Activated naive CD8-positive, alpha-beta T cell treated with anti-CD3 and anti-CD28 coated beads for 36 hours (primary cell): ENCODE measurements at regions not wholly inside any gene's neighbourhood (a gene's known extent, or its start where the extent isn't known, plus 50 kb on each side); places are given as distances from the start of the nearest gene placed in this dataset.

Experiments used
- DNase-seq: peaks from one replicate; pipeline ENCODE4 v3.0.0; 2021
- H3K27ac Mint-ChIP-seq: one replicate; pipeline ENCODE4 v1.8.0; 2022; ENCODE audit warnings: mild to moderate bottlenecking, moderate library complexity, mixed read lengths
- H3K27me3 Mint-ChIP-seq: one replicate; pipeline ENCODE4 v1.8.0; 2022; ENCODE audit warnings: mild to moderate bottlenecking, mixed read lengths
- H3K36me3 Mint-ChIP-seq: one replicate; pipeline ENCODE4 v1.8.0; 2021; ENCODE audit warnings: mild to moderate bottlenecking, mixed read lengths
- H3K4me1 Mint-ChIP-seq: one replicate; pipeline ENCODE4 v1.8.0; 2021; ENCODE audit warnings: mixed read lengths
- H3K4me3 Mint-ChIP-seq: one replicate; pipeline ENCODE4 v1.8.0; 2022; ENCODE audit warnings: mild to moderate bottlenecking, moderate library complexity, mixed read lengths
- H3K9me3 Mint-ChIP-seq: one replicate; pipeline ENCODE4 v1.8.0; 2022; ENCODE audit warnings: mixed read lengths

DNA sequence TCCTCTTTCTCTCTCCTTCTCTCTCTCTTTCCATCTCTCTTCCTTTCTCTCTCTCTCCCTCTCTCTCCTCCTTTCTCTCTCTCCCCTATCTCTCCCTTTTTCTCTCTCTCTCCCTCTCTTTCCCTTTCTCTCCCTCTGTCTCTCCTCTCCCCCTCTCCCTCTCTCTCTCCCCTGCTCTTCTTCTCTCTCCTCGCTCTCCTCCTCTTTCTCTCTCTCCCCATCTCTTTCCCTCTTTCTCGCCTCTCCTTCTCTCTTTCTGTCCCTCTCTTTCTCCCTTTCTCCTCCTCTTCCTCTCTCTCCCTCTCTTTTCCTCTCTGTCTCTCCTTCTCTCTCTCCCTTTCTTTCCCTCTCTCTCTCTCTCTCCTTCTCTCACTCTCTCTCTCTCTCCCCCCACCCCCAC is 196.6 kb downstream of the UQCRFS1 start:
- Mint-ChIP-seq H3K27ac (no peak overlapping the region), H3K4me1 (no peaks in the 10 kb centered on the region), H3K27me3 (peaks cover 4% of the 10 kb centered on the region), H3K36me3 (no peaks in the 10 kb centered on the region), H3K9me3 (no peaks in the 10 kb centered on the region), H3K4me3 (no peak overlapping the region)
- no peak for DNase-seq

DNA sequence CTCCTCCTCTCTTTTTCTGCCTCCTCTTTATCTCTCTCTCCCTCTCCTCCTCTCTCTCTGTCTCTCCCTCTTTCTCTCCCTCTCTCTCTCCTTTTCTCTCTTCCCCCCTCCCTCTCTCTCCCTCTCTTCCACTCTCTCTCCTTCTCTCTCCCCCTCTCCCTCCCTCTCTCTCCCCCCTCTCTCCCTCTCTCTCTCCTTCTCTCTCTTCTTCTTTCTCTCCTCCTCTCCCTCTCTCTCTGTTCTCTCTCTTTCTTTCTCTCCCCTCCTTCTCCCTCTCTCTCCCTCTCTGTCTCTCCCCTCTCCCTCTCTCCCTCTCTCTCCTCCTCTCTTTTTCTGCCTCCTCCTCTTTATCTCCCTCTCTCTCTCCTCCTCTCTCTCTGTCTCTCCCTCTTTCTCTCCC is 197.4 kb downstream of the UQCRFS1 start:
- Mint-ChIP-seq H3K4me1 (no peaks in the 10 kb centered on the region), H3K9me3 (no peaks in the 10 kb centered on the region), H3K36me3 (no peaks in the 10 kb centered on the region), H3K27me3 (peaks cover 4% of the 10 kb centered on the region), H3K4me3 (no peak overlapping the region), H3K27ac (no peak overlapping the region)
- no peak for DNase-seq

DNA sequence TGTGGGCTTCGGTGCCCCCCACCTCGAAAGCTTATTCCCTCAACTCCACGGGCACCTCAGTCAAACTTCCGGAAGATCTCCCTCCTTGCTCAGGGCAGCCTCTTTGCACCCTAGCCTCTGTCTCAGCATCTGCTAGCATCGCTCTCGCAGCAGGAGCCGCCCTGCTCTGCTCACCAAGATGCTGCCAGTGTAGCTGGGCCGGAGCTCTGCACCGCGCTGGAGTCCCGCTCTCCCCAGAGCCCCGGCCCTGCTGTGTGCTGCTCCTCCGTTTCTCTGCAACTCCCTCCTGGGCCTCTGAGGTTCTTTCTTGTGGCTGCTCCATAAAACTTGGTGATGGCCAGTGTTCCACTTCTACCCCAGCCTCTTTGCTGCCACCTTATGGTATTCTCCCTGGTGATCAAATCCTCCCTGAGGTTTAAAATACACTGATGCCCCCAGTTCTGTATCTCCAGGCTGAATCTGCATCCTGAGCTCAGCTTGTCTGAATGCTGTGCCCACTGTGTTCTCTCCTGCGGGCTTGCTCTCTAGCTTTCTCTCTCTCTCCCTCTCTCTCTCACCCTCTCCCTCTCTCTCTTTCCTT is 198.0 kb downstream of the UQCRFS1 start:
- no peaks in the 10 kb centered on the region for H3K36me3 Mint-ChIP-seq
- H3K4me1 Mint-ChIP-seq, result no peaks in the 10 kb centered on the region
- H3K4me3 Mint-ChIP-seq, result no peak overlapping the region
- H3K9me3 Mint-ChIP-seq, result no peaks in the 10 kb centered on the region
- DNase-seq, result no peak
- H3K27me3 Mint-ChIP-seq, result peaks cover 4% of the 10 kb centered on the region
- no peak overlapping the region for H3K27ac Mint-ChIP-seq

DNA sequence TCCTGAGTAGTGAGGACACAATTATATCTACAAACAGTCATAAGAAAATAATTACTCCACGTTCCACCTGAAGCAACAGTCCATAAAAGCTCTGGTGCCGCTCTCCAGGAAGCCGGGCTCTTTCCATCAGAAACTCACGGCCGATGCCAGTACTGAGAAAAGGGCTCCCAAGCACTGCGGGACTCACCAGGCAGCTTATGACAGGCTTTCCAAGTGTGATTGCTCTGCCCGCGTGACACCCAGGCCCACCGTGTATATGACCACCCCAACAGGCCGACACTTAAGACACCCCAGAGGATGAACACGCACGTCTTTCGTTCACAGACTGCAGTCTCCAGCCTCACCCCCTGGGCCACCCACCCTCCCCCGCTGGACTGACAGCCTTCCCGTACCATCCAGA is 199.0 kb downstream of the UQCRFS1 start:
- Mint-ChIP-seq H3K9me3 (no peaks in the 10 kb centered on the region), H3K4me1 (no peaks in the 10 kb centered on the region), H3K27ac (no peak overlapping the region), H3K36me3 (no peaks in the 10 kb centered on the region), H3K4me3 (no peak overlapping the region), H3K27me3 (peaks cover 4% of the 10 kb centered on the region)
- DNase-seq, result no peak

DNA sequence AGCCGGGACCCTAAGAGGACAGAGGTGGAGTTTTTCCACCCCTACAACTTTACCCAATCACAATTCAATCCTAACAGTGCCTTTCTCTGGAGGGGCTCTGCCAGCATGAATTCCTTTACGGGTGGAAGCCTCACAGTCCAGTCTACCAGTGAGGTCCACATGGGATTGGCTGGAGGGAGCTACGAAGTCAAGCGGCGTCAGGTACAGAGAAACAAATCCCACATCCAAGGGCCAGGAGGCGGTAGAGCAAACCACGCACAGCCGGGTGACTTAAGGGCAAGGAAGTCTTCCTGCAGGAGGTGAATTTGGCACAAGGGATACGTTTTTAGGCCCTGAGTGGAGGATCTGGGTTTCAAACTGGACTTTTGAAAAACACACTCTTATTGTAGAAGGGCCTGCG is 199.6 kb downstream of the UQCRFS1 start:
- H3K9me3 Mint-ChIP-seq, result no peaks in the 10 kb centered on the region
- peaks cover 4% of the 10 kb centered on the region for H3K27me3 Mint-ChIP-seq
- no peaks in the 10 kb centered on the region for H3K4me1 Mint-ChIP-seq
- H3K27ac Mint-ChIP-seq, result no peak overlapping the region
- no peak for DNase-seq
- H3K36me3 Mint-ChIP-seq, result no peaks in the 10 kb centered on the region
- H3K4me3 Mint-ChIP-seq, result no peak overlapping the region

DNA sequence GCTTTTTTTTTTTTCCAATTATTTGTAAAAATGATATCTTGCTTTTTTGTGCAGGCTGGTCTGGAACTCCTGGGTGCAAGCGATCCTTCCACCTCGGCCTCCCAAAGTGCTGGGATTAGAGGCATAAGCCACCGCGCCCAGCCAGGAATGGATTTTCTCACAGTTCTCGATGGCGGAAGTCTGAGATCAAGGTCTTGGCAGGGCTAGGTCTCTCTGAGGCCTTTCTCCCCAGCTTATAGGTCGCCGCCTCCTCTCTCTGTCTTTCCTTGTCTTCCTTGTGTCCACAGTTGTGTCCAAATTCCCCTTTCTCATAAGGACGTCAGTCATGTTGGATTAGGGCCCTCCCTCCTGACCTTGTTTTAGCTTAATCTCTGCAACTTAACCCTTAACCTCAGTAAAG is 200.5 kb downstream of the UQCRFS1 start:
- peaks cover 4% of the 10 kb centered on the region for H3K27me3 Mint-ChIP-seq
- no peak overlapping the region for H3K4me3 Mint-ChIP-seq
- no peak for DNase-seq
- no peaks in the 10 kb centered on the region for H3K36me3 Mint-ChIP-seq
- no peaks in the 10 kb centered on the region for H3K9me3 Mint-ChIP-seq
- H3K4me1 Mint-ChIP-seq, result no peaks in the 10 kb centered on the region
- no peak overlapping the region for H3K27ac Mint-ChIP-seq

DNA sequence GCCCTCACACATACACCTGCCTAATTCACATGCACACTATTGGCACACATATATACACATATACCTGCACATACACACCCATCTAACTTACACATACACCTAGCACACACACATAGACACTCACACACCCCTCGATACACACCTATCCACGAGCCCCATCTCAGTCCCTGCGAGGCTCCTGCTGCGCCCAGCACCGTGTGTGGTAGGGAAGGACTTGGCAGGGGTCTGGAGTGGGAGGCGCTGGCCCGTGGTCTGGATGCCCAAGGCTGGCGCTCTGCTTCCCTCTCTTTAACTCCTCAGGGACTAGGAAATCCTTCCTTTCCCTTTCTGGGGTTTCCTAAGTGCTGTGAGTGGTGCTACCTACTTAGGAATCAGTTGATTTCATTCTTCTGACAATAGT is 202.7 kb downstream of the UQCRFS1 start:
- H3K9me3 Mint-ChIP-seq, result no peaks in the 10 kb centered on the region
- no peaks in the 10 kb centered on the region for H3K36me3 Mint-ChIP-seq
- no peak overlapping the region for H3K4me3 Mint-ChIP-seq
- no peaks in the 10 kb centered on the region for H3K4me1 Mint-ChIP-seq
- H3K27me3 Mint-ChIP-seq, result no peaks in the 10 kb centered on the region
- DNase-seq, result no peak
- H3K27ac Mint-ChIP-seq, result no peak overlapping the region

DNA sequence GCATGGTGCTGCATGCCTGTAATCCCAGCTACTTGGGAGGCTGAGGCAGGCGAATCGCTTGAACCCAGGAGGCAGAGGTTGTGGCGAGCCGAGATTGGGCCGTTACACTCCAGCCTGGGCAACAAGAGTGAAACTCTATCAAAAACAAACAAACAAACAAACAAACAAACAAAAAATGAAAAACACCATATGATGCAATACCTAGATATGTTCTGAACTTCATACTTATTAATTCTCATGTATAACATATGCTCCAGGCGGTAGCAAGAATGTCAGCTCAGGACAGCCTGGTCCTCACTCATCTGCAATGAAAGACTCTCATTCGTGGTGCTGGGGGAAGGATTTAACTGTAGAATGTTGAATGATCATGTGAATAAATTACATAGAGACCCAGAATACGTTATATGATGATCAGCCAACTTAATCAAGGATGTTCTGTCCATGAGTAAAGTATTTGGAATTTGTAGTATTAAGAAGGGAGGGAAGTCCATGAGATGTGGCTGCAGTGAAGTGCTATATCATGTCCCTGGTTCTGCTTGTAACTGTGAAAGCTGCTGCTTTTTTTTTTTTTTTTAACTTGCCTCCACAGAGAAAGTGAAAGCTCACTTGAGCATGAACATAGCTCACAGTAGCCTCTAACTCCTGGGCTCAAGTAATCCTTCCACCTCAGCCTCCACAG is 206.8 kb downstream of the UQCRFS1 start:
- DNase-seq, result no peak
- Mint-ChIP-seq H3K27me3 (no peaks in the 10 kb centered on the region), H3K27ac (no peak overlapping the region), H3K4me3 (no peak overlapping the region), H3K36me3 (no peaks in the 10 kb centered on the region), H3K9me3 (no peaks in the 10 kb centered on the region), H3K4me1 (no peaks in the 10 kb centered on the region)

DNA sequence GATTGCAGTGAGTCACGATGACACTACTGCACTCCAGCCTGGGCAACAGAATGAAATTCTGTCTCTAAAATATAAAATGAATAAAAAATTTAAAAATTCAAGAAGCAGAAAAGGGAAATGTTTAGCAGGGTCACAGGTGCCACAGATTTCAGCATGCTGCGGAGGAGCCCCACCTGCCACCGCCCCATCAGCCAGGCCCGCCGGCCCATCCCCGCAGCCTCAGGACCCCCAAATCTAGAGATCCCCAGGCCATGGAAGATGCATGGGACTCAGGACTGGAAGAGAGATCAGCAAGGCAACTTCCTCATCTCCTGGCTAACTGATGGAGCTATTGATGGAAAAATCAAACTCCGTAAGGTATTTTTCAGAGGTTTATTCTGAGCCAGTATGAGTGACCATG is 208.2 kb downstream of the UQCRFS1 start:
- no peak for DNase-seq
- no peaks in the 10 kb centered on the region for H3K9me3 Mint-ChIP-seq
- no peaks in the 10 kb centered on the region for H3K27me3 Mint-ChIP-seq
- no peaks in the 10 kb centered on the region for H3K36me3 Mint-ChIP-seq
- H3K4me1 Mint-ChIP-seq, result no peaks in the 10 kb centered on the region
- H3K4me3 Mint-ChIP-seq, result no peak overlapping the region
- no peak overlapping the region for H3K27ac Mint-ChIP-seq

DNA sequence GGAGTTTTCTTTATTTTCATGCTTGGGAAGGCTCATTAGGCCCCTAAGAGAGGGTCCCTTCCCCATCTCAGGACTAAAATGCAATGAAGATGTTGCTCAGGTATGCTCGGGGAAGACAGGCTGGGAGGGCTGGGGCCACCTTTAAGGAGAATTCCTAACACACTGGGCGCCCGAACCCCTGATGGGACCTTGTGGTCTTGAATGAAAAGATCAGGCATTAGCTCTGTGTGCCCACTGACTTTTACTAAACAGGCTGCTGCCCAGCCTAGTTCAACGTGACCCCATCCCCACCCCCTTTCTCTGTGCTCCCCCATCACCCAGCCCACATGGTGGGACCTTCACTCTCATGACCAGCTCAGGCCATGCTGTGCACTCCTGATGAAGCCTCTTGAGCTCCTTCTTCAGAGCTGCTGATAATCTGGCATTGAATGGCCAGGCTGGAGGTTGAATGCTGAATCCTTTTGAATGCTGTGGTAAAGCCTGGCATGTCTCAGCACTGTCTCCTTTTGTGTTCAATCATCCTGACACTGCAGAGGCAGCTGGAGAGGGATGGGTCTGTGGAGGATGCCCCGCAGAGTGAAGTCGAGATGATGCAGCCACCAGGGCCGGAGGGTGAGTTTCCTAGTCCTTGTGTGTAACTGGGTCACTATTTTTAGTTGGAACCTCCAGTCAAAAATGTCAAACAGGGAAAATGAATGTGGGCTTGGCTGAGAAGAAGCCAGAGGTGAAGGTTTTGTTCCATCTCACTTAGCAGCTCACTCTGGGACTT is 209.1 kb downstream of the UQCRFS1 start:
- Mint-ChIP-seq H3K9me3 (peaks cover 2% of the 10 kb centered on the region), H3K36me3 (no peaks in the 10 kb centered on the region), H3K27me3 (peaks cover 3% of the 10 kb centered on the region), H3K4me1 (no peaks in the 10 kb centered on the region), H3K27ac (no peak overlapping the region), H3K4me3 (no peak overlapping the region)
- DNase-seq, result no peak

DNA sequence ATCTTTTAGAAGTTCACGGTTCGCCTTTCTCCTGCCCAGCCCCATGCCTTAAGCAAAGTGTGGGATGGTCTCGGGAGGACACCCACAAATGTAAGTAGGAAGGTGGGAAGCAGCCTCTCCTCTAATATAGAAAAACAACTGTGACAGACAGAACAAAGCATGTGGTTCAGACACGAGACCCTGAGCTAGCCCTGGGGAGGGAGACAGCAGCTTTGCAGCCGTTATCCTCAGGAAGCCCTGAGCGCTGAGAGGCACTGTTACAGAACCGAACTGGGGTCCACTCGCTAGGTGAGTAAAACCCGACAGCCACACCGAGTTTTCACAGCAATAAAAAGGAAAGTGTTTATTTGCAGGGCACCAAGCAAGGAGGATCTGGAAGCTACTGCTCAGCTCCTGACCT is 210.6 kb downstream of the UQCRFS1 start:
- no peak for DNase-seq
- Mint-ChIP-seq H3K4me1 (no peaks in the 10 kb centered on the region), H3K9me3 (peaks cover 5% of the 10 kb centered on the region), H3K27me3 (peaks cover 7% of the 10 kb centered on the region), H3K36me3 (no peaks in the 10 kb centered on the region), H3K4me3 (no peak overlapping the region), H3K27ac (no peak overlapping the region)

DNA sequence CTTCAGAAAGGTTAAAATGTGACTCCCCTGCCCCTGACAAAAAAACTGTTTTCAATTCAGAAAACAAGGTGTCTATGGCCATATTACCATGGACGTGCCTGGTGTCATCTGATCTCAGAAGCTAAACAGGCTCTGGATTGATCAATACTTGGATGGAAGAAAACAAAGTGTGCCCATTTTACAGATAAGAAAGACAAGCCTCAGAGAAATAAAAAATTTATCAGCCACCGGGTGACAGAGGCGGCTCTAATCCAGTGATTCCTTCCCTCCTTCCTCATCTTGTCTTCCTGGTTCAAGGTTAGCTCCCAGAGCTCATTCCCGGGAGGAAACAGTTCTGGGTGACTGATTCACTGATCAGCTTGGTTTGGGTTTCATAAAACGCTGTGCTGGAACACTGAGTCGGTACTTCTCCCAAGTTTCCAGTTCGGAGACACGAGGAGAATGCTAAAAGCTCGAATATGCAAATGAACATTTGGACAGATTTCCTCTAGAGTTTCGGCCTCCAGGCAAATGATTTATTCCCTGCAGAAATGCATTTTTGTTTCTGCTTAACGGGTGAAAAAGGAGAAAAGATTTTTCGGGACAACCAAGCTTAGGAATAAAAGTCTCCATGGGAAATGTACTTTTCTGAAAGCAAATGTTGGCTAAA is 211.2 kb downstream of the UQCRFS1 start:
- H3K27ac Mint-ChIP-seq, result no peak overlapping the region
- no peaks in the 10 kb centered on the region for H3K36me3 Mint-ChIP-seq
- H3K4me1 Mint-ChIP-seq, result no peaks in the 10 kb centered on the region
- no peak overlapping the region for H3K4me3 Mint-ChIP-seq
- H3K27me3 Mint-ChIP-seq, result peaks cover 7% of the 10 kb centered on the region
- H3K9me3 Mint-ChIP-seq, result peaks cover 6% of the 10 kb centered on the region
- no peak for DNase-seq

DNA sequence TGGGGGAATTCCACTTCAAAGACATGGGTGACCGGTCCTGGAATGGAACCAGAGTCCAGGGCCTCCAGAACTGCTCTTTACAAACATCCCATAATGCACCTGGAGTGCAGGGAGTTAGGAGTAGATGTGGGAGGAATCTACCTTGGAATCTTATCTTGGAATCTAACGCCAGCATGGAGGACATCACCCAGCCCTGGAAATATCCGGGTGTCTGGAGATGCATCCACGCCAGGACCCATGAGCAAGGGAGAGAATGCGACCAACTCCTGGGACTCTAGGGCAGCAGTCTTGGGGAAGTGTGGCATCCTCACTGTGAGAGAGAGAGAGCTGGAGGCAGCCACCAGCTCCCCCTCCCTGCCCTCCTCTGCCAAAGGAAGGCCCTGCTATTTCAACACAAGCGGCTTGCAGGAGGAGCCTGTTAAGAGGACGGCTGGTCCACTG is 211.8 kb downstream of the UQCRFS1 start:
- no peak for DNase-seq
- peaks cover 7% of the 10 kb centered on the region for H3K9me3 Mint-ChIP-seq
- H3K36me3 Mint-ChIP-seq, result no peaks in the 10 kb centered on the region
- H3K4me3 Mint-ChIP-seq, result no peak overlapping the region
- H3K27me3 Mint-ChIP-seq, result peaks cover 7% of the 10 kb centered on the region
- no peak overlapping the region for H3K27ac Mint-ChIP-seq
- no peaks in the 10 kb centered on the region for H3K4me1 Mint-ChIP-seq

DNA sequence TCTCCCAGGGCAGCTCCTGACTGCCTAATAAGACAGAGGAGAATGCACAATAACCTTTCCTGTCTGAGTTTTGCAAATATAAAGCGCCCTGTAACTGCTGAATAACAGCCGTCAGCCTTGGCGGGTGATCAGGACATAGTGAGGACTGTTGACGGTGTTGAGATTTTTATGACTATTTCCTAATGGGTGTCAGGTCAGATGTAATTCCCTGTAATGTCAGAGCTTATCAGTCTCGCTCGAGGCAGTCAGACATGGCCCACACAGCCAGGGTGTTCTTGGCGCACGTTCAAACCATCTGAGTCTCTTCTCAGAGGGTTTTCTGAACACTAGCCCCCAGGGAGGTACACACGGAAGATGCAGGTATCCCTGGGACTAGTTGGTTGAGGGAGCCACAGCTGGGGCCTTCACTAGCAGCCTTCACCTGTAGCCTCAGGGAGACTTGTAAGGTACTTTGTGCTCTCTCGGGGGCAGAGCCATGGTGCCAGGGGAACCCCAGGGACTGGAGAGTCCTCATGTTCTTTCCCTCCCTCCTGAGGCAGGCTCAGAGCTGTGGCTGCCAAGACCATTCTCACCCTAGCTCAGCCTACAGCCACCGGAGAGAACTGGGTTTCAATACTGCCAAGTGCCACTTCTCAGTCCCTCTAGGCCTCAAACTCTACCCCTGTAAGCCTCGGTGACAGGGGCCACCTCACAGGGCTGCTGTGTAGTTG is 213.1 kb downstream of the UQCRFS1 start:
- DNase-seq, result no peak
- no peaks in the 10 kb centered on the region for H3K36me3 Mint-ChIP-seq
- H3K4me1 Mint-ChIP-seq, result no peaks in the 10 kb centered on the region
- no peak overlapping the region for H3K27ac Mint-ChIP-seq
- no peak overlapping the region for H3K4me3 Mint-ChIP-seq
- H3K27me3 Mint-ChIP-seq, result peaks cover 7% of the 10 kb centered on the region
- H3K9me3 Mint-ChIP-seq, result peaks cover 9% of the 10 kb centered on the region

DNA sequence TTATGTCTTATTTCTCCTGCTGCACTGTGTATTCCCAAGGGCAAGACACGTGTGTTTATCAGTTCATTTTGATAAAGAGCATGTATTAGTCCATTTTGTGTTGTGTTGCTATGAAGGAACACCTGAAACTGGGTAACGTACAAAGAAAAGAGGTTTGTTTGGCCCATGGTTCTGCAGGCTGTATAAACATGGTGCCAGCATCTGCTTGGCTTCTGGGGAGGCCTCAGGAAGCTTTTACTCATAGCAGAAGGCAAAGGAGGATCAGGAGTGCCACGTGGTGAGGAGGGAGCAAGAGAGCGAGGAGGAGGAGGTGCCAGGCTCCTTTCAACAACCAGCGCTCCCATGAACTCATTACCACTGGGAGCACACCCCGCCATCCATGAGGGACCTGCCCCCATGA is 214.0 kb downstream of the UQCRFS1 start:
- H3K4me3 Mint-ChIP-seq, result no peak overlapping the region
- H3K4me1 Mint-ChIP-seq, result no peaks in the 10 kb centered on the region
- H3K27me3 Mint-ChIP-seq, result peaks cover 7% of the 10 kb centered on the region
- no peak for DNase-seq
- no peak overlapping the region for H3K27ac Mint-ChIP-seq
- H3K36me3 Mint-ChIP-seq, result no peaks in the 10 kb centered on the region
- H3K9me3 Mint-ChIP-seq, result peaks cover 15% of the 10 kb centered on the region
